Chondrocyte (in vitro differentiated cells): ENCODE measurements at regions not wholly inside any gene's neighbourhood (a gene's known extent, or its start where the extent isn't known, plus 50 kb on each side); places are given as distances from the start of the nearest gene placed in this dataset.
"Not testable (repeated sequence)": the region's sequence is repeated elsewhere in the genome, so short reads cannot be mapped to it uniquely, and the experiment has no call there.

ENCODE experiments used
- DNase-seq: peaks from one replicate; pipeline ENCODE4 v3.0.0; 2021; ENCODE audit warnings: mixed read lengths, low spot score
- H3K27ac Mint-ChIP-seq: one replicate; pipeline ENCODE4 v1.8.0; 2021; ENCODE audit warnings: mild to moderate bottlenecking, moderate library complexity, mixed read lengths; ENCODE audit not compliant: unreplicated experiment
- H3K27me3 Mint-ChIP-seq: 2 replicates; pipeline ENCODE4 v1.8.0; 2021; ENCODE audit warnings: low read depth, mixed read lengths
- H3K36me3 Mint-ChIP-seq: 2 replicates; pipeline ENCODE4 v1.8.0; 2021; ENCODE audit warnings: low read depth, mixed read lengths
- H3K4me1 Mint-ChIP-seq: 2 replicates; pipeline ENCODE4 v1.8.0; 2021; ENCODE audit warnings: low read depth, mild to moderate bottlenecking, mixed read lengths
- H3K4me3 Mint-ChIP-seq: one replicate; pipeline ENCODE4 v1.8.0; 2021; ENCODE audit warnings: mild to moderate bottlenecking, moderate library complexity, mixed read lengths; ENCODE audit not compliant: unreplicated experiment
- H3K9me3 Mint-ChIP-seq: 2 replicates; pipeline ENCODE4 v1.8.0; 2021; ENCODE audit warnings: low read depth, mixed read lengths
- CTCF ChIP-seq: fragments of 200-600 bp; sonication (generic); IDR thresholded peaks from 2 replicates; pipeline ENCODE4 v1.5.0; 2021; ENCODE audit warnings: antibody characterized with exemption, mild to moderate bottlenecking, moderate library complexity

- no peak for DNase-seq
- Mint-ChIP-seq H3K4me3 (no peak overlapping the region), H3K27me3 (peaks cover 1% of the 10 kb centered on the region), H3K4me1 (no peaks in the 10 kb centered on the region), H3K36me3 (no peaks in the 10 kb centered on the region), H3K27ac (no peak overlapping the region), H3K9me3 (peaks cover 12% of the 10 kb centered on the region)
- TF ChIP-seq CTCF: no peak
Measured at GRCh38 chr10:123392182-123392963, 238.2 kb downstream of the BUB3 start.

GRCh38 chr10:123393170-123393569 lies 239.0 kb downstream of the BUB3 start:
- no peak for TF ChIP-seq CTCF
- Mint-ChIP-seq H3K4me3 (no peak overlapping the region), H3K27me3 (peaks cover 1% of the 10 kb centered on the region), H3K4me1 (no peaks in the 10 kb centered on the region), H3K36me3 (no peaks in the 10 kb centered on the region), H3K9me3 (peaks cover 8% of the 10 kb centered on the region), H3K27ac (no peak overlapping the region)
- DNase-seq: no peak

GRCh38 chr10:123394382-123394781 lies 240.2 kb downstream of the BUB3 start:
- Mint-ChIP-seq H3K27ac (no peak overlapping the region), H3K36me3 (no peaks in the 10 kb centered on the region), H3K27me3 (peaks cover 1% of the 10 kb centered on the region), H3K4me1 (no peaks in the 10 kb centered on the region), H3K4me3 (no peak overlapping the region), H3K9me3 (peaks cover 8% of the 10 kb centered on the region)
- TF ChIP-seq CTCF: no peak
- no peak for DNase-seq

GRCh38 chr10:123395234-123395633 lies 241.0 kb downstream of the BUB3 start:
- not testable (repeated sequence) for H3K27me3 Mint-ChIP-seq, H3K27ac Mint-ChIP-seq, H3K4me1 Mint-ChIP-seq, H3K36me3 Mint-ChIP-seq, H3K4me3 Mint-ChIP-seq, DNase-seq
- H3K9me3 Mint-ChIP-seq: peaks cover 12% of the 10 kb centered on the region

- peaks cover 1% of the 10 kb centered on the region for H3K27me3 Mint-ChIP-seq
- H3K4me3 Mint-ChIP-seq: no peak overlapping the region
- DNase-seq: no peak
- no peaks in the 10 kb centered on the region for H3K4me1 Mint-ChIP-seq
- TF ChIP-seq CTCF: no peak
- H3K9me3 Mint-ChIP-seq: peaks cover 12% of the 10 kb centered on the region
- H3K27ac Mint-ChIP-seq: no peak overlapping the region
- no peaks in the 10 kb centered on the region for H3K36me3 Mint-ChIP-seq
Measured at GRCh38 chr10:123395906-123396305, 241.7 kb downstream of the BUB3 start.

GRCh38 chr10:123398180-123398591 lies 244.0 kb downstream of the BUB3 start:
- Mint-ChIP-seq H3K27me3 (no peaks in the 10 kb centered on the region), H3K4me3 (no peak overlapping the region), H3K9me3 (peaks cover 12% of the 10 kb centered on the region), H3K36me3 (no peaks in the 10 kb centered on the region), H3K27ac (no peak overlapping the region), H3K4me1 (no peaks in the 10 kb centered on the region)
- no peak for DNase-seq
- TF ChIP-seq CTCF: no peak
